Kidney (tissue), 13 donors: ENCODE measurements at regions not wholly inside any gene's neighbourhood (a gene's known extent, or its start where the extent isn't known, plus 50 kb on each side); places are given as distances from the start of the nearest gene placed in this dataset.

Experiments
- DNase-seq, 5 donors: peaks; one replicate each; pipeline ENCODE4 v3.0.0-alpha.2; 2013 to 2020
- FAIRE-seq: peaks from 2 replicates; lab custom pipeline; 2012; peaks lifted over from hg19 to GRCh38; lab: Jason Lieb, UNC
- H3K27ac ChIP-seq, 2 donors: one replicate each; pipeline ENCODE4 v1.7.0; 2013; ENCODE audit warnings: low read depth in 2 of 2, low read length in 2 of 2, inconsistent platforms in 1 of 2
- H3K27me3 ChIP-seq: one replicate; pipeline ENCODE4 v1.7.1; 2013; ENCODE audit warnings: low read length, inconsistent platforms; ENCODE audit not compliant: control insufficient read depth, insufficient read depth
- H3K36me3 ChIP-seq, 3 donors: one replicate each; pipeline versions ENCODE4 v1.7.0 to v1.7.1; 2013; ENCODE audit warnings: low read length in 3 of 3, control low read depth in 1 of 3, inconsistent platforms in 1 of 3; ENCODE audit not compliant: insufficient read depth in 3 of 3, control insufficient read depth in 2 of 3
- H3K4me1 ChIP-seq, 3 donors: one replicate each; pipeline versions ENCODE4 v1.7.0 to v1.7.1; 2013; ENCODE audit warnings: low read length in 3 of 3, inconsistent platforms in 1 of 3, low read depth in 1 of 3; ENCODE audit not compliant: control insufficient read depth in 2 of 3, insufficient read depth in 2 of 3
- H3K4me3 ChIP-seq, 3 donors: one replicate each; pipeline versions ENCODE4 v1.7.0 to v1.8.1; 2013; ENCODE audit warnings: low read length in 3 of 3, control low read depth in 1 of 3, inconsistent platforms in 1 of 3
- H3K9ac ChIP-seq, 3 donors: one replicate each; pipeline versions ENCODE4 v1.7.0 to v1.7.1; 2013; ENCODE audit warnings: low read length in 3 of 3, control low read depth in 1 of 3, inconsistent platforms in 1 of 3
- H3K9me3 ChIP-seq, 3 donors: one replicate each; pipeline versions ENCODE4 v1.7.0 to v1.7.1; 2013; ENCODE audit warnings: low read length in 3 of 3, control low read depth in 1 of 3, inconsistent platforms in 1 of 3; ENCODE audit not compliant: control insufficient read depth in 2 of 3, insufficient read depth in 1 of 3
- intact Hi-C: fragments of 100-400 bp; cut with DNase I; formaldehyde crosslinking; loops from one replicate; pipeline ENCODE4 v1.11.1; 2022
- TF ChIP-seq, protein P1 (sequence below): IDR thresholded peaks from 3 replicates; pipeline ENCODE4 v1.5.1; 2012; ENCODE audit warnings: mild to moderate bottlenecking, moderate library complexity, borderline replicate concordance; ENCODE audit not compliant: insufficient read depth; ENCODE audit errors: extremely low read depth
- donor health status: control.
- donor health status: control.
- donor health status: control.
- donor health status: control.
- donor health status: control.
- donor health status: DM: yes; HTN: yes; CAD: no.
- donor health status: Normal renal cell carcinoma (clear cell type).

GRCh38 chr12:25838007-25838406, 120.5 kb upstream of the RASSF8 start:
- Histone ChIP-seq H3K4me1 (no peaks in the 10 kb centered on the region), H3K27ac (no peak overlapping the region), H3K9me3 (no peaks in the 10 kb centered on the region), H3K27me3 (no peaks in the 10 kb centered on the region), H3K4me3 (no peak overlapping the region), H3K36me3 (no peaks in the 10 kb centered on the region), H3K9ac (no peak overlapping the region)
- no peak for FAIRE-seq
- TF ChIP-seq, protein P1, sequence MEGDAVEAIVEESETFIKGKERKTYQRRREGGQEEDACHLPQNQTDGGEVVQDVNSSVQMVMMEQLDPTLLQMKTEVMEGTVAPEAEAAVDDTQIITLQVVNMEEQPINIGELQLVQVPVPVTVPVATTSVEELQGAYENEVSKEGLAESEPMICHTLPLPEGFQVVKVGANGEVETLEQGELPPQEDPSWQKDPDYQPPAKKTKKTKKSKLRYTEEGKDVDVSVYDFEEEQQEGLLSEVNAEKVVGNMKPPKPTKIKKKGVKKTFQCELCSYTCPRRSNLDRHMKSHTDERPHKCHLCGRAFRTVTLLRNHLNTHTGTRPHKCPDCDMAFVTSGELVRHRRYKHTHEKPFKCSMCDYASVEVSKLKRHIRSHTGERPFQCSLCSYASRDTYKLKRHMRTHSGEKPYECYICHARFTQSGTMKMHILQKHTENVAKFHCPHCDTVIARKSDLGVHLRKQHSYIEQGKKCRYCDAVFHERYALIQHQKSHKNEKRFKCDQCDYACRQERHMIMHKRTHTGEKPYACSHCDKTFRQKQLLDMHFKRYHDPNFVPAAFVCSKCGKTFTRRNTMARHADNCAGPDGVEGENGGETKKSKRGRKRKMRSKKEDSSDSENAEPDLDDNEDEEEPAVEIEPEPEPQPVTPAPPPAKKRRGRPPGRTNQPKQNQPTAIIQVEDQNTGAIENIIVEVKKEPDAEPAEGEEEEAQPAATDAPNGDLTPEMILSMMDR: no peak
- no peak for DNase-seq
- intact Hi-C loops: no loop called here

DNA sequence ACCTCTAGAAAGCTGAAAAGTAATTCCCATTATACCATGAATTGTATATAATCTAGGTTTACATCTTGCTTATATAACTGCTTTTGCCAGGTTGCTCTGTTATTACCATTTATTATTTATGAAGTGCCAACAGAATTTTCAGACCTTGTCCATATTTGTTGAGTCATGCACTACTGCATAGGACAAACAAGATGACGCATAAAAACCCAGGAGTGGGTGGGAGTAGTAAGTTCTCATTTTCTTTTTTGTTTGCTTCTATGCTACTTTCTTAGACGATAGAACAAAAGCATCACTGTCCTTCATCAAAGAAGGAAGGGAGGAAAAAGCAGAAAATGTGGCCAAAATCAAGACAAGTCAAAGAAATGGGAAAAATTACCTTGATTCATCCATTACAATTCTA, 119.0 kb upstream of the RASSF8 start:
- no peak overlapping the region for H3K27ac ChIP-seq
- H3K4me3 ChIP-seq: no peak overlapping the region
- intact Hi-C loops: no loop called here
- DNase-seq (no peak), FAIRE-seq (no peak)
- H3K4me1 ChIP-seq: no peaks in the 10 kb centered on the region
- TF ChIP-seq, protein P1: no peak
- no peaks in the 10 kb centered on the region for H3K36me3 ChIP-seq
- no peaks in the 10 kb centered on the region for H3K27me3 ChIP-seq
- no peaks in the 10 kb centered on the region for H3K9me3 ChIP-seq
- no peak overlapping the region for H3K9ac ChIP-seq

DNA sequence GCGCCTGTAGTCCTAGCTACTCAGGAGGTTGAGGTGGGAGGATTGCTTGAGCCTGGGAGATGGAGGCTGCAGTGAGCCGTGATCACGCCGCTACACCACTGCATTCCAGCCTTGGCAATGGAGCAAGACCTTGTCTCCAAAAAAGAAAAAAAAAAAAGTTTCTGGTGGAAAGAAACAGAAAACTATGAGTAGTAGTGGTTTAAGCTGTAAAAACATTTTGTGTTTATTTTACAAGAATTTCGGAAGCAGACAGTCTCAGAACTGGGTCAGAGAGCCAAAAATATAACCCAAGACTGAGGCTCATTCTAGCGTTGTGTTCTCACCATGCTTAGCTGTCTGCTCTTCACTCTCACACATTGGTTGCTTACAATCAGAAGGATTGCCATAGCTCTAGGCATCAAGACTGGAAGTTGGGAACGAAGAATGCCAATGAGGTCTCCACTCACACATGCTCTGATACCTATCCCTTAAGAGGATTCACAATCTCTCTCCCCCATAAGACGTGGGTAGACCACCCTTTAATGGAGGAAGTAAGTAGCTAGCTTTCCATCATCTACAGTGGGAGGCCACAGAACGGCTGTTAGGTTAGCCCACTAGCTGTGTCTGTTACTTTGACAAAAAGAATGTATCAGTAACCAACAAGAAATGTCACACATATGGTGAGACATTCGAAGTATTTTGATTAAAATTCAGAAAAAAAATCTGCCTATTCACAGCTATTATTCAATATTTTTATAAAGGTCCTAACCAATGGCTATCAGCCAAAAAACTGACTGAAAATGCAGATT, 117.6 kb upstream of the RASSF8 start:
- no peak for FAIRE-seq
- Histone ChIP-seq H3K9me3 (no peaks in the 10 kb centered on the region), H3K27ac (no peak overlapping the region), H3K9ac (no peak overlapping the region), H3K27me3 (no peaks in the 10 kb centered on the region), H3K36me3 (no peaks in the 10 kb centered on the region), H3K4me3 (no peak overlapping the region), H3K4me1 (no peaks in the 10 kb centered on the region)
- no peak for DNase-seq
- intact Hi-C loops: no loop called here
- TF ChIP-seq, protein P1: no peak
